Esophagus muscularis mucosa (tissue), 4 donors: ENCODE measurements at regions not wholly inside any gene's neighbourhood (a gene's known extent, or its start where the extent isn't known, plus 50 kb on each side); places are given as distances from the start of the nearest gene placed in this dataset.

Source experiments
- CTCF ChIP-seq, 3 experiments: fragments of 200-600 bp in 2 of 3; fragments of 450-650 bp in 1 of 3; sonication (generic) in 2 of 3; IDR thresholded peaks; one replicate each; pipeline ENCODE4 v1.5.1; 2017 to 2019; ENCODE audit warnings: antibody characterized with exemption in 3 of 3, mild to moderate bottlenecking in 2 of 3, moderate library complexity in 1 of 3
- EP300 ChIP-seq: sonication (generic); formaldehyde crosslinking; IDR thresholded peaks from one replicate; pipeline ENCODE4 v1.6.1; 2017; ENCODE audit warnings: antibody characterized with exemption
- POLR2A ChIP-seq: fragments of 450-650 bp; IDR thresholded peaks from one replicate; pipeline ENCODE4 v1.6.1; 2017; ENCODE audit warnings: antibody characterized with exemption, moderate library complexity, mild to moderate bottlenecking, low read depth

DNA sequence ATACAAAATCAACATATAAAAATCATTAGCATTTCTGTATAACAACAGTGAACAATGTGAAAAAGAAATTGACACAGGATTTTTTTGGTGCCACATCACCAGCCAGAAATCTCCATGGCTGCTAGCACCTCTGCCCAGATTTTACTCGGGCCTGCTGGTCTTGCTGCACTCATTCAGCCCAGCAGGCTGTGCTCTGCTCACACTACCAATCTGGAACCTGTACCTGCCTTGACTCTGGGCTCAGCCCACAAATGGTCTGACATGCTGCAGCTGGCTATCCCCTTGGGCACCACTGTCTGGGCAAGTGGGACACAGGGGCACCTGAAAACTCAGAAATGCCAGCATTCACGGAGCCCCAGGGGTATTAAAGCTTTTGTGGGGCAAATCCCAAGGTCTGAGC, 392.5 kb upstream of the NRXN1 start:
- TF ChIP-seq EP300, result no peak
- TF ChIP-seq CTCF (IDR thresholded peaks at IDR 0.05), result no peak
- TF ChIP-seq POLR2A, result no peak
